NOMO-1 (cell line): ENCODE measurements at regions not wholly inside any gene's neighbourhood (a gene's known extent, or its start where the extent isn't known, plus 50 kb on each side); places are given as distances from the start of the nearest gene placed in this dataset.
"Not testable (repeated sequence)": the region's sequence is repeated elsewhere in the genome, so short reads cannot be mapped to it uniquely, and the experiment has no call there.

Experiments used
- DNase-seq, 2 experiments: peaks; one replicate each; lab custom pipeline; 2025; ENCODE audit not compliant: unreplicated experiment in 2 of 2; lab: John Stamatoyannopoulos, UW

GRCh38 chr6:144667532-144668503 is 382.7 kb downstream of the UTRN start:
- peak; percentile 30 to 60 for DNase-seq

DNA sequence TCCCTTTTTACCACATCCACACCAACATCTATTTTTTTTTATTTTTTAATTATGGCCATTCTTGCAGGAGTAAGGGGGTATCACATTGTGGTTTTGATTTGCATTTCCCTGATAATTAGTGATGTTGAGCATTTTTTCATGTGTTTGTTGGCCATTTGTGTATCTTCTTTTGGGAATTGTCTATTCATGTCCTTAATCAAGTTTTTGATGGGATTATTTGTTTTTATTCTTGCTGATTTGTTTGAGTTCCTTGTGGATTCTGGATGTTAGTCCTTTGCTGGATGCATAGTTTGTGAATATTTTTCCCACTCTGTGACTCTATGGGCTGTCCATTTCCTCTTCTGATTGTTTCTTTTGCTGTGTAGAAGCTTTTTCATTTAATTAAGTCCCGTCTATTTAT is 385.1 kb downstream of the UTRN start:
- DNase-seq = not testable (repeated sequence)

- DNase-seq = no peak
These were observed 388.7 kb downstream of the UTRN start for GRCh38 chr6:144673807-144674206.

DNA sequence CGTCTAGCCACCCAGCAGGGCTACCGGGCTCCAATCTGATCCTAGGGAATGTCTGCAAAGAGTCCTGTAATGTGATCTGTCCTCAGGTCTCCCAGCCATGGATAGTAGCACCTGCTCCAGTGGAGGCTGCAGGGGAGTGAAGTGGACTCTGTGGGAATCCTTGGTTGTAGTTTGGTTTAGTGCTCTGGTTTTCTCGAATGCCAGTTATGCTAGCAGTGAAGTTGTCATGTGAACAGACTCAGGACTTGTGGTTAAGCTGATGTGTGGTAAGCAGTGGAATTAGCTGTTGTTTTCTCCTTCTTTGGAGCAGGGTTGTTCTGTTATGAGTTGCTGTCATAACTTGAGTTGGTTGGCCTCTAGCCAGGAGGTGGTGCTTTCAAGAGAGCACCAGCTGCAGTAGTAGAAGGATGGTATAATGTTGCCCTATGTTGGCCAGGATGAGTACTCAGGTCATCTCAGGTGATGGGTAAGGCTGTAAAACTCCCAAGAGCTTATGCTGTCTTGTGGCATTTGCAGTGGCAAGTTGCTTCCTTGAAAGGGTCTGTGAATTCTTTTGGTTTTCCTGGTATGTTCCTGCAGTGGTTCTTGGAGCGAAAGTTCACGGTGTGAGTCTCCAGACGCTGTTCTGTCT is 390.2 kb downstream of the UTRN start:
- DNase-seq = no peak

- not testable (repeated sequence) for DNase-seq
These were observed 391.2 kb downstream of the UTRN start for GRCh38 chr6:144676310-144676709.

- DNase-seq = not testable (repeated sequence)
These were observed 392.1 kb downstream of the UTRN start for GRCh38 chr6:144677263-144677662.

DNA sequence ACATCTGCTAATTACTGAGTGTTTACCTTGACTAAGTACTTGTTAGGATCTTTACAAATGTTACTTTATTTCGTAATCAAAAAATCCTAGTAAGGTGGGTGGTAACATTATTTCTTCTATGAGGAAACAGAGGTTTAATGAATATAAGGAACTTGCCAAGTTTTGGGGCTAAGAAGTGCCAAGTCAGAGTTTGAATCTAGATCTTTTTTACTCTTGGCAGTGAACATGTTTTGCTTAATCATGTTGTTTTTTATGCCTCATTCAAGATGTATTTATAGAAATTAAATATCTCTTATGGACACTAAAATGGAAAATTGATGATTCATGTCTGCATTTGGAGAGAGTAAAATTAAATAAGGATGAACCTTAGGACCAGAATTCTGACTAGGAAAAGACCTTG is 393.7 kb downstream of the UTRN start:
- peak; percentile 16 to 46 for DNase-seq

DNA sequence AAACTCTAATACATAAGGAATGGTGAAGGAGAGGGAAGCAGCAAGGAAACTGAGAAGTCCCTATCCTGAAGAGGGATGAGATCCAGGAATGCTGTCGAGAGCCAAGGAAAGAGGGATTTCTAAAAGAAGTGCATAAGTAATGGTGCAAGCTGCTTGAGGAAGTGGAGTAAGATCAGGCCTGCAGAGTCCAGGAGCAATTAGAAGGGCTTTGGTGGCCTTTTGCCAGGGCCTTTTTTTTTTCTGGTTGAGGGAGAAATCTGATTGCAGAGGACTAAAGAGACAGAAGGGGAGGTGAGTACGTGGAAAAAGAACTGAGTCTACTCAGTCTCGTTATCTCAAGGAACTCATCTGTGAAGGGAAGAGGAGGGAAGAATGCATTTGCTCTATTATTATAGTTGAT is 396.2 kb downstream of the UTRN start:
- peak in 1 of 2 experiments; percentile 18 for DNase-seq

DNA sequence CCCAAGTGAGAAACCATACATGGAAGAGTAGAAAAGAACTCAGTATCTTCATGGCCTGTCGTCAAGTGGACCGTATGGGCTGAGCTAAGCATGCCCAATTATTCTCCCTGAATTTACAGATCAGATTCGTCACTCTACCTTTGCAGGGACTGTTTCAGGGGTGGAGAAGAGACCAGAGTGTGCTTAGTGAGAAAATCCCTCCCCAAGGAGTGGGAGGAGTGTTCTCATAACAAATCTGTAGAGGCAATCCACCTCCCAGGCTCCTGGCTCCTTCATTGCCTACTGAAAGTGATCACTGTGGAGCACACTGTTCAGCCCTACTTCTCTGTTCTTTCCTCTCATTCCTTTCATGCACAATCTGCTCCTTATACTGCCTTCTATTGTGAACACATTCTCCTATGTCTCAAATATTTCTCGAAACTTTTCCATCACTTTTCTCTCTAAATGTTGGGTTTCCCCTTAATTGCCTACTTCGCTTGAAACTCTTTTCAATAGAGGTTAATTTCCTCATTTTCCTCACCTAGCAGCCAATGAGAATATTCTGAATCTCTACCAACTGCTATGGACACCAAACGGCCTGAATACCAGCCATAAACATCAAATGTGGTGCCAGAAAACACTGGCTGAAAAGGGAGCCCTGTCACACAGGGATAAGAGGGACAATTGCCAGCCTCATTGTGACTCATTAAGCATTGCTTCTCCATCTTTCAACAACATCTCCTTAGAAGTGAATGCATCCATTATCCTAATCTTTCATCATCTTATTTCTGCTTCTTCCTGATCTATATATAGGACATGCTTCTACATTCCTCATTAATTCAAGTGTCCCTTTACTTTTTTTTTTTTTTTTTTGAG is 398.3 kb downstream of the UTRN start:
- no peak for DNase-seq

DNA sequence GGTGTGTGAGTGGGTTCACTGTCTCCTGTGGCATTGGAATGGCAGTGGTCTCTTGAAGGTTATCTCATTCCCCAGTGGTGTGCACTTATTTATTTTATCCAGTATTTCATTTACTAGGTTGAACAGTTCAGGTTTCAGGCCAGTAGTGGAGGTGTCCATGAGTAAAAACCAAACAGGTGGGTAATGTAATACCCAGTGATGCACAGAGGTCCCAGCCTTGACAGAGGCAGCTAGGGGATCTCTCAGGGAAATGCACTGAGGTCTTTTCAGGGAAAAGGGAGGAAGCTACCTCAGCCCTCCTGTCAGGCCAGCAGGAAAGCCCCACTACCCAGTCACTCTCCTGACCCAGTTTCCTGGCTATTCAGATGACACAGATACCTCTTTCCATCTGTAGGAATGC is 403.6 kb downstream of the UTRN start:
- no peak for DNase-seq

DNA sequence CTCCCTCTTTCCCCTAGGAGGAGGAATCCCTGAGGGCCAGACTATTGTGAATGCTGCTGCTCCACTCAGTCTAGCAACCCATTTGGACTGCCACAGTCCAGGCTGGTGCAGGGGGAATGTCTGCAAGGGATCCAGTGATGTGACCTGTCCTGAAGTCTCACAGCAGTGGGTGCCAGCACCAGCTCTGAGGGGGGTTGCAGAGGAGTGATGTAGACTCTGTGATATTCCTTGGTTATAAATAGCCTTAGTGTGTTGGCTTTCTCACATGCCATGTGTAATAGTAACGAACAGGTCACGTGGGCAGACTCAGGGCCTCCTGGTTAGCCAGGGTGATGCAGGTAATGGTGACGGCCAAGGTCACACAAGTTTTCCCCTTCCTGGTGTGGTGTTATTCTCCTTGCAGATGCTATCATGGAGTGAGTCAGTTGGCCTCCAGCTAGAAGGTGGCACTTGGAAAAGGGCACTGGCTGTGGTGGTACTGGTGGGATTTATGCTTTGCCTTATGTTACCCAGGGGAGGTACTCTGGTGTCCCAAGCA is 404.4 kb downstream of the UTRN start:
- DNase-seq = no peak

- no peak for DNase-seq
These were observed 405.0 kb downstream of the UTRN start for GRCh38 chr6:144690133-144690532.

DNA sequence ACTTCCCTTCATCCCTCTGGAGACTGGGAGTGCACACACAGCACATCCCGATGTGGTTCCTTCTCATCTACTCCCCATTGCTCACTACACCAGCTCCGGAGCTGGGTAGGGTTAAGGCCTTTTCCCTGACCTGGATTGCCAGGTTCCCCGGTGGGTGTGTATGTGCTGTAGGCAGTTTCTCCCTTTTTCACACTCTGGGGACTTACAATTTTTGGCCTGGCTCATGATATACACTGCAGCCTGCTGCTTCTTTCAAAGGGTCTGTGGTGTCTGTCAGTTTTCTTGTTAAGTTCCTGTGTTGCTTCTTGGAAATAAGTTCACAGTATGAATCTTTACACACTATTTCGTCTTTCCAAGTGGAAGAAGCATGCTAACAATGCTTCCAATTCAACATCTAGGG is 405.5 kb downstream of the UTRN start:
- DNase-seq = no peak

DNA sequence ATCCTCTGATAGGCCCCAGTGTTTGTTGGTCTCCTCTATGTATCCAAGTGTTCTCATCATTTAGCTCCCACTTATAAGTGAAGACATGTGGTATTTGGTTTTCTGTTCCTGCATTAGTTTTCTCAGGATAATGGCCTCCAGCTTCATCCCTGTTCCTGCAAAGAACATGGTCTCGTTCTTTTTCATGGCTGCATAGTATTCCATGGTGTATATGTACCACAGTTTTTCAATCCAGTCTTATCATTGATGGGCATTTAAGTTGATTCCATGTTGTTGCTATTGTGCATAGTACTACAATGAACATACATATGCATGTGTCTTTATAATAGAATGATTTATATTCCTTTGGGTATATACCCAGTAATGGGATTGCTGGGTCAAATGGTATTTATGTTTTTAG is 406.9 kb downstream of the UTRN start:
- not testable (repeated sequence) for DNase-seq

GRCh38 chr6:144695858-144696533 is 410.9 kb downstream of the UTRN start:
- DNase-seq = no peak

GRCh38 chr6:144696610-144697368 is 411.7 kb downstream of the UTRN start:
- DNase-seq = no peak

- no peak for DNase-seq
These were observed 412.2 kb downstream of the UTRN start for GRCh38 chr6:144697369-144697760.

DNA sequence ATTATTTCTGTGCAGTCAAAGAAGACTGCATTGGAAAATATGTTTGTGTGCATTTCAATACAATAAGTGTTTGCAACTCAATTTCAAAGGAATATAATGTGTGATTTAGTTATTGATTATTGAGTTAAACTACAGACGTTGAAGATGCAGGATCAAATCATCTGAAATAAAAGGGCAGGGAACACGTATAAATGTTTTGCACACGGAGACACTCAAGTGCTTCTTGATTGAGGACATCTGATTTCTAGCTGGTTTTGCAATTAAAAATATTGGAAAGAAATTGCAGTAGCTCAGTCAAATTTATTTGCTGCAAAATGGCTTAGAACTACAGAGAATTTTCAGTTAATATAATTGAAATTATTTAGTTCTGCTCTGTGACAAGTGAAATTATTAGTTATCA is 412.7 kb downstream of the UTRN start:
- no peak for DNase-seq

DNA sequence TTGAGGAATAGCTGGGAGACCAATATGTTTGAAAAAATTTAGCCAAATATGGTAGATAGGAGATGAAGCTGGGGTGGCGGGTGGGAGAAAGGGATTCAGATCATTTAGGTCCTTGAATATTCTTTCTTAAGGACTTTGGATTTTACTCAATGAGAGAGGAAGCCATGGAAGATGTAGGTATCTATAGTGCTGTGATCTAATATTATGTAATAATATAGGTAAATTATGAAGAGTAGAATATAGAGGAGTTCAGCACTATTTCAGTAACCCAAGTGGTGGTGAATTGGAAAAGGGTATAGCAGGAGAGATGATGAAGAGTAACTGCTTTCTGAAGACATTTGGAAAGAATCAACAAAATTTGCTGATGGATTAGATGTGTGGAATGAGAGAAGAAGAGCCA is 417.6 kb downstream of the UTRN start:
- no peak for DNase-seq

- no peak for DNase-seq
These were observed 425.1 kb downstream of the UTRN start for GRCh38 chr6:144710207-144710606.
